LHCN-M2 (cell line): ENCODE measurements at regions not wholly inside any gene's neighbourhood (a gene's known extent, or its start where the extent isn't known, plus 50 kb on each side); places are given as distances from the start of the nearest gene placed in this dataset.

ENCODE experiments used
- DNase-seq: peaks from one replicate; pipeline ENCODE4 v3.0.0-alpha.2; 2012; ENCODE audit warnings: low read depth

GRCh38 chr3:187618722-187619121, 51.5 kb downstream of the SST start:
- DNase-seq, result no peak

GRCh38 chr3:187617213-187617612, 53.0 kb downstream of the SST start:
- no peak for DNase-seq

DNA sequence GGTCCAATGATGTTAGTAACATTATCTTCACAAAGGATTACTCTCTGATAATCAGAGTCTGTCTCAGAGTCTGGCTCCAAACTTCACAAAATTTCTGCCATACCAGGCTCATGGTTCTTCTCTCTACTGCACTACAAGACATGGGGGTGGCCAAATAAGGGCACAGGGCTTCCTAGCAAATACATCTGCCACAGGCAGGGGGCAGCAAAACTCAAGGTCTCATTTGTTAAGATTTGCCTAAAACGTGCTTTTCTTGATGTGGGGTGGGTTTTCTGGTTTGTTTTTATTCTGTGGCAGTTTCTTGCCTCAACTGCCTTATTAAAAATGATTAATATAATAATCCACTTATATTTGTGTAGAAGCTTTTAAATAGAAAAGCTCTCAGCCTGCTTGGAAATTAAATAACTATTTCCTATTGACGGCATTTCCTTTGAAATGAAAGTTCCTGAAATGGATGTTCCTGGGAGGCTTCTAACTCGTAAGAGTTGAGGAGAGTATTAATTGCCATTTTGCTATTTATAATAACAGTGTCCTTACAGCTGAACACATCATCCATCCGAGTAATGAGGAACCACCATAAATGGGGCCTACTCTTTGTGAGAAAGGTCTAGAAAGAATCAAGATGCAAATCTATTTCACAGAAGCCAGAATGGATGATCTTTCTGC, 53.8 kb downstream of the SST start:
- DNase-seq, result peak; percentile 47

GRCh38 chr3:187615630-187616029, 54.6 kb downstream of the SST start:
- DNase-seq, result no peak

GRCh38 chr3:187612656-187613055, 57.5 kb downstream of the SST start:
- no peak for DNase-seq

- no peak for DNase-seq
These were observed 59.1 kb downstream of the SST start for GRCh38 chr3:187610981-187611511.

- no peak for DNase-seq
These were observed 75.9 kb downstream of the SST start for GRCh38 chr3:187594272-187594671.

DNA sequence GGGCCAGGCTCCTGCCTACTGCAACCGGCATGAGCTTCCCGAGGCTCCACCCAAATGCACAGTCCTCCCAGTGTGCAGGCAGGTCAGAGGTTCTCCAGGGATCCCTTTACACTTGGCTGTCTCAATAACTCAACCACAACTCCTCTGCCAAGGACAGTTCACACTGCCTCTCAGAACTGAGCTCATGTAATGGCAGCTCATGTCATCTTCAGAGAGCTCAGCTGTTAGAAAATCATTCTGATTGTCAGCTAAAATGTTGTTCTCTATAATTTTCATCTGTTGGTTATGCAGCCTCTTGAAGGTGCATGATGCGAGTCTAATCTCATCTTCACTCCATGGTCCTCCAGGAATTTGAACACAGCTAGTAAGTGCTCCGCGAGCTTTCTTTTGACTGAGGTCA, 76.7 kb downstream of the SST start:
- no peak for DNase-seq

- DNase-seq, result no peak
These were observed 79.2 kb downstream of the SST start for GRCh38 chr3:187590861-187591576.

DNA sequence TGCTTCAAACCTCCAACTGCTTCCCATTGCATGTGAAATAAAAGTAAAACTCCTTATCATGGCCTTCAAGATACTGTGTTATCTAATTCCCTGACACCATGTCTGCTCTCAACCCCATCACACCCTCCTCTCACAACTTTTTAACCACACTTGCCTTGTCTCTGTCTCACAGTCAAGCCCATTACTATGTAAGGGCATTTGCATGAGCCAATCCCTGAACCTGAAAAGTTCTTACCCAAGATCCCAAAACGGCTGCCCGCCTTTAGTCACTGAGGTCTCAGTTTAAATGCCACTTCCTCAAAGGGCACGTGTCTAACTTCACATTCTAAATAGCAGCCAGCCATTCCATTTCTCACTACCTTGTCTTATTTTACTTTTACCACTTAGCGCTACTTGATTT, 83.1 kb downstream of the SST start:
- no peak for DNase-seq

- DNase-seq, result no peak
These were observed 84.0 kb downstream of the SST start for GRCh38 chr3:187586226-187586625.

DNA sequence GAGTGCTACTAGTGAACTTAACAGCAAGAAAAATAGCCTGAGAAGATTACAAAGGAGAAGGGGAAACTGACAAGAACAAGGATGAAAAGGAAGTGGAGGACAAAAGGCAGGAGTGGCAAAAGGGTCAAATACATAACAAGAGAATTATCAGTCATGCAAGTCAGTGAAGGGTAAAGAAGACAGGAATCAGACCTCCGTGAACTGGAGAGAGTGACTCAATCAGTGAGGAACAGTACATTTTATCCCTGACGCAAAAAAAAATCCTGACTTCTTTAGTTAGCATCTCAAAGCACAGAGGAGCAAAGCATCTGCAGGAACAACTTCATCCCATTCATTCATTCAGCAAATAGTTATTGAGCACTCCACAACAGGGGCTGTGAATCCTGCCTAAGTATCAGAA, 97.8 kb downstream of the SST start:
- no peak for DNase-seq

DNA sequence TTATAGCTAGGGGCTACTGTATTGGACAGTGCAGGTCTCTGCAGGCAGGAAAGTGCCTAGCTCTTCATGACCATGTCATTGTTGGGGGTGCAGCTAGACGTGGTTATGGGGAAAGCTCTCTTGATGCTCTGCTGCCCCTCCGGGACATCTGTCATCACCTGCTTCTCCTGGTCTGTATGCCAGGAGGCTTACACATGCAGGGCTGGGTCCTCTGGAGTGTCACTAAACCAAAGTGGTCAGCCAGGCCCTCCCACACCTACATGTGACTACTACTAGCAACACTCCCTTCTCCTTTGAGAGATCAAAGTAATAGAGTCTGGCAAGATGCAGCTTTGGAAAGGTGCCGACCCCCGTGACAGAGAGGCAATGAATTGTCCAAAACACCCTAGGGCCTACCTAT, 98.5 kb downstream of the SST start:
- DNase-seq, result no peak

DNA sequence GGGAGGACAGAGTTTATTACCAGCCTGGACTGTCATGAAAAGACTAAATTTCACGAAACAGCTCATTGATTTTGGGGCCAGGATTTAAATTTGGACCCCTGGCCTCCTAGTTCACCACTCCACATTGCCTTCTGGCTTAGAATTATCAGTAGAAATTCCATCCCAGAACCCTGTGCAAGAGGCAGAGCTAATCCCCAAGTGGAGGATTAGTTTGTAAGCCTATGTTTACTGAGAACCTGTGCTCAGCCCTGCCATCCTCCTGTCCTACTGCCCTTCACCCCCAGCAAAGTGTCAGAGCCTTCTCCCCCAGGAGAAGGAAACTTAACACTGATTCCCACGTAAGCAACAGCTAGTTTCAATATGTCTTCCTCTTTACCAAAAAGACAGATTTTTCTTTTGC, 99.4 kb downstream of the SST start:
- no peak for DNase-seq

DNA sequence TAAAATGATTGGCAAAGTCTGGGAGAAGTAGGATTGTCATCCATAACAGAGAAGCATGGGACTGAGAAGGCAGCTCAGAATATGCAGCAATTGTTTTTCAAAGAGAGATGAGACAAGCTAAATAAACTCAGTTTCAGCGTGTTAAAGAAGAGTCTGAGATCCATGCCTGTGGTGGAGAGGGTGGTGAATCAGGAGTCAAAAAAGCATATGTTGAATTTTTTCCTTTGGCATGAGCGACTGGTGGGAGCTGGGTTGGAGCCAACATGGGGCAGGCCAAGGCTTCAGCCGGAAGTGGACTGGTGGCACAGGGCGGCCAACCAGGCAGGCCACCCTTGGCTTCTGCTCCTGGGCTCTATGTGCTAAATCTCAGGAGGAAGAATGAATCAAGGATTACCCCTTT, 102.0 kb downstream of the SST start:
- no peak for DNase-seq

- no peak for DNase-seq
These were observed 102.5 kb downstream of the SST start for GRCh38 chr3:187567661-187568121.

GRCh38 chr3:187567021-187567420, 103.2 kb downstream of the SST start:
- DNase-seq, result no peak

DNA sequence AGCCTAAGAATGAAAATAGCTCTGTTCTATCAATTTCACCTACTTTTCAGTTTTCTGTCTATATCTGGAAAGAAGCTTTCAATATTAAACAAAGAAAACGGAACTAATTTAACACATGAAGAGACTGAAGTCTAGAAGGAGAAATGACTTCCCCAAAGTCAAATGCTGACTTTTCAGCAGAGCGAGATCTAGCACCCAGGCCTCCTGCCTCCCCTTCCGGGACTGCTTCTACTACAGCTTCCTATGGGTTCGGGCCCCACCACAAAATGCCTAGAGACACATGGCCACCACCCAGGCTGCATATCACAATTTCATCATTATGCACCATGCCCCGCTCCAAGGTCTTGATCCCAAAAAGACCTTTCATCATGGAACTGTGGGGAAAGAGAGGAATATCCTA, 104.5 kb downstream of the SST start:
- no peak for DNase-seq

DNA sequence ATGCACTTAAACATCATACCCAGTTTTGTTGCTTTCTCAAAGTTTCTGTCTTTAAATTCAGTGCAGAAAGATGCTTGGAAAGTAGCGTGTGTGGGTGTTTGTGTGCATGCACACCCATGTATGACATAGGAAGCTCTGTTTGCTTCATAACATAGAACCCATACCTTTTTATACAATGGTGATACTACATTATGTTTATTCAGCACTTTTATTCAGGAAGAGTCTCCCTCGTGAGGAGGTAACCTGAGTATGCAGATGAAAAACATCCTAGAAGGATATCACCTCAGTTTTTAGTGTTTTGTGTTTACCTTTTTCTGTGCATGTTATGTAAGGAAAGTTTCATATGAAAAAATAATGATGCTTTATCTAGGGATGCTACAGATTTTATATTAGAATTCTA, 111.2 kb downstream of the SST start:
- DNase-seq, result no peak

GRCh38 chr3:187551416-187551815, 118.8 kb downstream of the SST start:
- DNase-seq, result no peak

GRCh38 chr3:187550446-187550845, 119.7 kb downstream of the SST start:
- no peak for DNase-seq

GRCh38 chr3:187545366-187545765, 124.8 kb downstream of the SST start:
- no peak for DNase-seq

- no peak for DNase-seq
These were observed 125.9 kb downstream of the SST start for GRCh38 chr3:187544326-187544725.
